SU-DHL-6 (cell line): ENCODE measurements at regions not wholly inside any gene's neighbourhood (a gene's known extent, or its start where the extent isn't known, plus 50 kb on each side); places are given as distances from the start of the nearest gene placed in this dataset.

Experiments
- EZH2phosphoT487 ChIP-seq: fragments of 200-600 bp; sonication (generic), shearing (Covaris generic); conservative IDR thresholded peaks from 2 replicates; pipeline ENCODE4 v1.6.1; 2018; ENCODE audit warnings: mild to moderate bottlenecking, antibody characterized with exemption, low read length, moderate library complexity, mixed read lengths
- TF ChIP-seq, protein P1 (sequence below): fragments of 200-600 bp; sonication (generic); IDR thresholded peaks from one replicate; pipeline ENCODE4 v1.5.1; 2017; ENCODE audit warnings: antibody characterized with exemption, mild to moderate bottlenecking, low read length, moderate library complexity; ENCODE audit not compliant: insufficient read depth, poor library complexity, severe bottlenecking

DNA sequence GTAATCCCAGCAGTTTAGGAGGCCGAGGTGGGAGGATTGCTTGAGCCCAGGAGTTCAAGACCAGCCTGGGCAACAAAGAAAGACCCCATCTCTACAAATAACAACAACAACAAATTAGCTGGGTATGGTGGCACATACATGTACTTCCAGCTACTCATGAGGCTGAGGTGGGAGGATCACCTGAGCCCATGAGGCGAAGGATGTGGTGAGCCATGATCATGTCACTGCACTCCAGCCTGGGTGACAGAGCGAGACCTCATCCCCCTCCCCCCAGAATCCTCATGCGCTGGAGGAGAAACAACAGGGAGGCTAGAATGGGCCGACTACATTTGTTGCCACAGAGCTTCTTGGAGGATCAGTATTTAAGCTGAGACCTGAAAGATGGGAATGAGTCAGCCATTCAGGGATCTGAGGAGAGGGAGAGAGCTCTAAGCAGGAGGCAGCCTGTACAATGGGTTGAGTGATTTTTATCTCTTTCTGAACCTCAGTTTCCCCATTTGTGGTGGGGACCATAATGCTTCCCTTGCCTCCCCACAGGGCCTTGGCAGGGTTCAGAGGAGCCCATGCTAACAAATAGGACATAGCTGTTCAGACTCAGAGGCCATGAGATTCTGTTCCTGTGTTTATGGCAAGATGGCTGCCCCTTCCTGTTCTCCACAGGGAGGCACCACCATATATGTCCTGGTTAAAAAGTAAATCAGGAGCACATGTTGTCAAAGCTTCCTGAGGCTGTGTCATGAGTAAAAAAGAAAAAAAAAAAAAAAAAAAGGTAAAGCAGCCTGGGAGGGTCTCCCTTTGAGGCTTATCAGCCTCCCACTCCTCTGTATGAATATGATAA is 131.4 kb upstream of the HAAO start:
- TF ChIP-seq, protein P1, sequence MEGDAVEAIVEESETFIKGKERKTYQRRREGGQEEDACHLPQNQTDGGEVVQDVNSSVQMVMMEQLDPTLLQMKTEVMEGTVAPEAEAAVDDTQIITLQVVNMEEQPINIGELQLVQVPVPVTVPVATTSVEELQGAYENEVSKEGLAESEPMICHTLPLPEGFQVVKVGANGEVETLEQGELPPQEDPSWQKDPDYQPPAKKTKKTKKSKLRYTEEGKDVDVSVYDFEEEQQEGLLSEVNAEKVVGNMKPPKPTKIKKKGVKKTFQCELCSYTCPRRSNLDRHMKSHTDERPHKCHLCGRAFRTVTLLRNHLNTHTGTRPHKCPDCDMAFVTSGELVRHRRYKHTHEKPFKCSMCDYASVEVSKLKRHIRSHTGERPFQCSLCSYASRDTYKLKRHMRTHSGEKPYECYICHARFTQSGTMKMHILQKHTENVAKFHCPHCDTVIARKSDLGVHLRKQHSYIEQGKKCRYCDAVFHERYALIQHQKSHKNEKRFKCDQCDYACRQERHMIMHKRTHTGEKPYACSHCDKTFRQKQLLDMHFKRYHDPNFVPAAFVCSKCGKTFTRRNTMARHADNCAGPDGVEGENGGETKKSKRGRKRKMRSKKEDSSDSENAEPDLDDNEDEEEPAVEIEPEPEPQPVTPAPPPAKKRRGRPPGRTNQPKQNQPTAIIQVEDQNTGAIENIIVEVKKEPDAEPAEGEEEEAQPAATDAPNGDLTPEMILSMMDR, result no peak
- no peak for TF ChIP-seq EZH2phosphoT487
